ENCODE measurements at regions not wholly inside any gene's neighbourhood (a gene's known extent, or its start where the extent isn't known, plus 50 kb on each side); places are given as distances from the start of the nearest gene placed in this dataset.
A peak's percentile ranks its signal among the peaks of the same experiment; 100 is the strongest.
"Not testable (repeated sequence)": the region's sequence is repeated elsewhere in the genome, so short reads cannot be mapped to it uniquely, and the experiment has no call there.

DNA sequence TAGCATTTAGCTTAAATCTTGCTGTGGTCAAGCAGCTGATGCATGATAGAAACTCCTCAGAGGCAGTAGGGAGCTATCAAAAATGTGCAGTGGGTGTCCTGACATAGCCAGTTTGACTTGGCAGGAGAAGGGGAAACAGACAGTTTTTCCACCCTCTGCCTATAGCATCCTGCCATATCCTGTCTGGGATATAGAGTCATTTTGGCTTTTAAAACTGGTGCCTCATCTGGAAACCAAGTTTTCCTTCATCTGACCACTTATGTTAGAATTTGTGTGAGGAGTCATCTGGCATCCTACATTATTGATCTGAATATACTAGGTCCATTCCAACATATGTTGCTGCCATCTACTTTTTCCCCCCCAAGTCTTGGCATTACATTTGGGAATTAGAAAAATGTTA is 284.1 kb downstream of the CD109 start:
- DNase-seq, result no peak

GRCh38 chr6:73978330-73978729 is 282.3 kb downstream of the CD109 start:
- no peak for DNase-seq

GRCh38 chr6:73972518-73972917 is 276.5 kb downstream of the CD109 start:
- DNase-seq, result not testable (repeated sequence)

DNA sequence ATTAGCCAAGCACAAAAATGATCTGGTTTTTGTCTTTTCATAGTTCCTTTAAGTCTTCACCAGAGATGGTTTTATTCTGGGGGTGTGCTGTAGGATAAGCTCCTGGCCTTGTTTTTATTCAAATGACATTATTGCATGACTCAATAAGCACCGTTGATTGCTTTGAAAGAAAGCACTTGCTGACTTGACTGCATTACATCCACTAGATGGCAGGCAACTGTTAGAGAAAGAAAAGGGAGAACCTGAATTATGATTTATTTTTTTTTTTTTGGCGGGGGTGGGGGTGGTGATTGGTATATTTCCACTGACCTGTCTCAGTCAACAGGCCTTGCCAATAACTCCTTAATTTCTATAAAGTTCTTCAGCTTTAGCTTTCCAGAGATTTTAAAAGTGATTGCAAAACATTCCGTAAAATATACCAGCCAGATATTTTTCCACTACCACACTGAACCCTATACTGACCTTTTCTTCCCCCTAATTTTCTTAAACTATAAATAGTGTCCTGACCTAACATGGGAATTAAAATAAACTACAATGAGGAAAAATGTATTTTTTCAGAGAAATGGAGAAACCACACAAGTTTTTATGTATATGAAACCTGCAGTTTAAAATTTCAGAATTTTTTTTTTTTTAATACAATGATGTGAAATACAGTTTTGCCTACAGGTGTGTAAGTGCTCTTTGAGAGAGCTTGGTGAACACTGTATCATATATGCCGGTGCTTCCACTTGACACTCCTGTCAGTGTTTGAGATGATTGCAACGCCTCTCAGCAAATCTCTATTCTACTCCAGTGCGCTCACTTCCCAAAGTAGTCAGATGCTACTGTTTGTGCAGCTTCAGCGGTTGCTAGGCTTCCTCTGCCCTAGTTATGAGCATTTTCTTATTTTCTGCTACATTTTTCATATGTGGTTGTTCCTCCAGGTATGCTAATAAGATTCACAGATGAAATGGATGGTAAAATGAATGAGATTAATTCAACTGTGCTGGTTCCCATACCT is 274.3 kb downstream of the CD109 start:
- peak; percentile 47 to 69 for DNase-seq

DNA sequence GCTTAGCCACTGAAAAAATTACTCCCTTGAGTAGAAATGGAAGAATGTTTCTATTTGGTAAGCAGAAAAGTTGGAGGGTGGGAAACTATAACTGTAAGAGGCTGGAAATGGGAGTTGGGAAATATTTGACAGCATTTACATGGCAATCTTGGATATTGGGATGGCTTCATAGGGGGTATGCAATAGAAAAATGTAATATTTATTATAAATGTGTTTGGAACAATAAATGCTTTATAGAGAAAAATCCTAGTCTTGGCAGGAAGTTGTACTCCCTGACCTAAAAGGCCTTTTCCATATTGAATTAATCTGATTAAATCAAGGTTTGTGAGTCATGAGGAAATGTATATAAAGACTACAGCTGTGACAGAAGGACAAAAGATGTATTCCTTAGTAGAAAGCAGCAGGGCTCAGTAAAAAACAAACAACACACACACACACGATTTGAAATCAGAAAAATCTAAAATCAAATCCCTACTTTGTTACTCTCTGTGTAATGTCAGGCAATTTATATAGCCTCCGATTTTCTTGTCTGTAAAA is 272.3 kb downstream of the CD109 start:
- DNase-seq, result no peak

DNA sequence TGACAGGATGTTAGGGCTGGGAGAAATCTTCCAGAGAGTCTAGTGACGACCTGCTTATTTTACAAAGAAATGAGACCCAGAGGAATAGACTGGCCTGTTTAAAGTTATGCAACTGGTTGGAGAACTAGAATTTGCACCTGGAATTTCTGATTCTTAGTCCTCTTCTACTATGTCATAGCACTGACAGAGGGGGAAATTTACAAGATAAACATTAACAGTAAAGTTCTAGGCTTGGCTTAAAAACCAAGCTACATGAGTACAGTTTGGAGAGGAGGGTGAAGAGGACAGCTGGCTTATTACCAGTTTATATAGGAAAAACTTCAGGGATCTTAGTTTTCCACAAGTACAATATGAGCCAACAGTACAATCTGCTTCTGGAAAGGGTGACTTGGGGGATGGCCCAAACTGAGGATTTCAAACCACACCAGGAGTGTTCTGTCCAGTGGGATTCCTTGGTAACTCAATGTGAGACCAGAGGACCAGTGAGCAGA is 269.6 kb downstream of the CD109 start:
- no peak for DNase-seq

DNA sequence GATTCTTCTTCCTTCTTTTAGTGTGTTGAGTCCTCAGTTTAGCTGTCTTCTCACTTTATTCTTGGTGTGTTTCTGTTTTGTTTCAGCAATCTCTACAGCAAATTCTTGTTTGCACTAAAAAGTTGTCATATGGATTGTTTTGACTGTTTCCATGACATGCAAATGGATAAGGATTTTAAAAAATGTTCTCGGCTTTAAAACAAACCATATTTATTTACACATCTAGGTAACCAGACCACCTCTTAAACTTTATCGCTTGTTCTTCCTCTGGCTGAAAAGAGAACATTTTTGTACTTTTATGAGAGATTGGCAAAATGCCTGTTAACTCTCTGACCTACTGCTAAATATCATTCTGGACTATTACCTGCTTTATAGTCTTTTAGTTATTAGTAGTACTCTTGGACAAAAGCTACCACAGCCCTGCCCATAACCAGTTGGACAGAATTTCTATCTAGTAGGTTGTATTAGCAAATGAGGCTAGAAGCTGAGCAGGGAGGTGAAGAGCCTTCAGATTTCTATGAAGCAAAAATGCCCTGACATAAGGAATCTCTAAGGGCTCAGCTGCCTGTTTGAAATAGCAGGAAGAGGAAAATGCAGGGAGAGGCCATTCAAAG is 268.3 kb downstream of the CD109 start:
- DNase-seq, result no peak

GRCh38 chr6:73962884-73963283 is 266.9 kb downstream of the CD109 start:
- DNase-seq, result no peak

DNA sequence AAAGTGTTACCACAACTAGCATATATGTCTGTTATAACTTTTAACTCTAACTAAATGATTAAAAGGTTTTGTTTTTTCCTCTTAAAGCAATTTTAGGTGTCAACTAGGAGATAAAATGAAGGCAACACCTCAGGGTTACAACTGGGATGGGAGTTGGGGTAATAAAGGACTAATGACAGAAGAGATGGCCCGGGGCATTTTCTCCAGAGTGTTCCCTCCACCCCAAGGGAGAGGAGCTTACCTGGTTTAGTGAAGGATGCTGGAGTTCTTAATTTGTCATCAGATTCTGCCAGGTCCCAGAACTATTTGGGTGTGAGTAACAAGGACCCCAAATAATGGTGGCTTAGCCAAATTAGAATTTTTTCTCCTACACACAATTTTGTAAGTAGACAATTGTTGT is 260.3 kb downstream of the CD109 start:
- no peak for DNase-seq

GRCh38 chr6:73955800-73956199 is 259.8 kb downstream of the CD109 start:
- no peak for DNase-seq

DNA sequence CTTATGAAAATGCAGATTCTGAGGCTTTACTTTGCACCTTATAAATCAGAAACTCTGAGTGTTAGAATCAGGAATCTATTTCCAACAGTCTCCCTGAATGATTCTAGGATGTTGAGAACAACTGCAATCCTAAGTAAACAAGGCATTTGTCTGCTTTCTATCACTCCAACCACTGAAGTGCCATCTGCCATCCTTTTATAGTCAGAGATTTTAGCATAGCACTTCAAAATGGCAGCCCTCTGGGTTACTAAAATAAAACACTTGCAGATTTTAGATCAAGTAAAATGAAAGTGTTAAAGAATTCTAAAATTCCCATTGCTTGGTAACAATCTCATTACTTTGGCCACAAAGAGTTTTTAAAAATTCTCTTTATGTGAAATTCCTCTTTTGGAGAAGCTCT is 258.9 kb downstream of the CD109 start:
- no peak for DNase-seq

DNA sequence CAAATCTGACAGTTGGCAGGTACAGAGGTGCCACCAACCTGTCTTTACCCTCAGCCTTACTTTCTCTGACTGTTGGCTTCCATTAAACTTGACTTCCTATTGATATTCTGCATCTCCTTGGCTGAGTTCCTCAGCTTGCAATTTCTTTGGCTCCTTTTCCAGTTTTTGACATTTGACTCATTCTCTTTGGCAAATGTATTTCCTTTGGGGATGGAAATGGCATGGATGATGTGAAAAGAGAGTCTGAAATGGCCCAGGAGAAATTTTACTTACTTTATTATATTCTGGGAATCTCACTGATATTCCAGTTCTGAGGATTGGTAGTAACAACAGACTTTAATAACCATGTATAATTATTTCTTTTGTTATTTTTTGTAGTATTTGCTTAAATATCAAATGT is 255.2 kb downstream of the CD109 start:
- no peak for DNase-seq

- DNase-seq, result no peak
These were observed 248.1 kb downstream of the CD109 start for GRCh38 chr6:73943930-73944652.

DNA sequence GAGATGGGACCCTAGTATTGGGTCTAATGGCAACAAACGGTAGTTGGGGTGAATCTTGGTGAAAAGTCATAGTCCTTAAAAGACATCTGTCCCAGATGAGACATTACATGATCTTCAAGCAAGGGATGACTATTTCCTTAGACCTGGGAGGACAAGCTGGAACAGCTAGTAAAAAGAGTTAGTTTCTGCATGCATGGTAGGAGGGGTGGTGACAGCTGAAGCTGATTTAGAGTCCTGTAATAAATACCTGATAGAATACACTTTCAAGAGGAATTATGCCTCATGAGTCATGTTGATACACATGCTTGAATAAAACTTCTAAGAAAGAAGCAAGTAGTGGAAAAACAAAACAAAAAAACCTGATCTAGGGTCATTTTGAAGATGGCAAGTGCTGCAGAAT is 247.4 kb downstream of the CD109 start:
- no peak for DNase-seq

DNA sequence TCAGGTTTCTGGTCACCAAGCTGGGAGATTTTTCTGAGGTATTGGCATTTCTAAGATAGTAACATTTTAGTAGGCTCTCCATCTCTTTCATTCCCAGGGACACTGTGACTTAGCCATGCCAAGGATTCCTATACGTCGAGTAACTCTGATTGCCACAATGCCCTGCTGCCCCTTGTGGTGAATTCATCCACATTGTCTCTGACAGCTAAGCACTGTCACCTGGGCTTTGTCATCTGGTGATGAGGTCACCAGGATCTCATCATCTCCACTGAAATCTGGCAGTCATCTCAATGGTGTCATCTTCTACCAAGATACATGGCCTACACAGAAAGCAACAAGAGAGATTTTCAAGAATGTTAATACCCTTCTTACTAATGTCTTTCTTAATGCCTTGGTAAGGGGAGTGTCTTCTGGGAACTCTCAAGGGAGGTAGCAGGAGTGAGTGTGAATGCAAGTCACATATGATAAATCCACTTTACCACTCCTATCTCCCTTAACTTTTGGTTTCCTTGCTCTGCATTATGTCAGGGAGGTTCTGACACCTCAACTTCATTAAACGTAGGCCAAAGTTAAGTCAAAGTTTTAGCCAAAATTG is 246.7 kb downstream of the CD109 start:
- DNase-seq, result no peak

DNA sequence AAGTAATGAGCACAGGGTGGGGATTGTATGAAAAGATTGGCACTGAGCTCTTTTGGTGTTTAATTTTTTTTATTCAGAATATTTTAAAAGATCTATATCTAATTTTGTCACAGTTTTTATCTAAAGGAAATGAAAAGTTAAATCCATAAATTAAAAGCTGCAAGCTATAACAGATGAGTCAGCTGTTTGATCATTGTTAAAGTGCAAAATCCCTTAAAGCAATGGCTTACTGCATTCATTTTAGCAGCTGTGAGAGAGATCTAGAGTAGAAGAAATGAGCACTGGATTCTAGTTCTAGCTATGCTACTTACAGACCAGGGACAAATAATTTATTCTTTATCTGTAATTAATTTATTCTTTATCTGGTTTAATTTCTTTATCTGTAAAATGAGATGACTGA is 245.9 kb downstream of the CD109 start:
- no peak for DNase-seq

DNA sequence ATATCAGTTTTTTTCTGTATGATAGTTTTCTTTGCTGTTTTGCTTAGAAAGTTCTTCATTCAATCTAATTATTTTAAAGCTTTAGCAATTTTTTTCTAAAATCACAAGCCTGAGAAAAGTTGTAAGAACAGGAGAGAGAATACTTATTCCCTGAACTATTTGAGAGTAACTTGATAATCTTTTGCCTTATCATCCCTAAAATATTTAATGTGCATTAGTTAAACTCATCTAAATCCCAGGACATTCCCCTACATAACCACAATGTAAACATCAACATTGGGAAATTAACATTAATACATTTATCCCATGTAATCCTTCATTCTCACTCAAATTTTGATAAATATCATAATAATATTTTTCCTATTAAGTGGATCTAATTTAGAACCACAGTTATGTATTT is 241.8 kb downstream of the CD109 start:
- no peak for DNase-seq

- no peak for DNase-seq
These were observed 236.9 kb downstream of the CD109 start for GRCh38 chr6:73932866-73933265.

- no peak for DNase-seq
These were observed 233.4 kb downstream of the CD109 start for GRCh38 chr6:73929405-73929804.

DNA sequence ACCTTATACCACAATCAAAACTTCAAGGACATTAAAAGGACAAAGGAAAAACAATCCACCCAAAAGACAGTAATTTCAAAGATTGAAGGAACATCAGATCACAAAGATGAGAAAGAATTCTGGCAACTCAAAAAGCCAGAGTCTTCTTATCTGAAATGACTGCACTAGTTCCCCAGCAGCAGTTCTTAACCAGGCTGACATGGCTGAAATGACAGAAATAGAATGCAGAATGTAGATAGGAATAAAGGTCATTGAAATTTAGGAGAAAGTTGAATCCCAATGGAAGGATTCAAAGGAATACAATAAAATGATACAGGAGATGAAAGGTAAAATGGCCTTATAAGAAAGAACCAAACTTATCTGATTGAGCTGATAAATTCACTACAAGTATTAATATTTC is 231.4 kb downstream of the CD109 start:
- no peak for DNase-seq

DNA sequence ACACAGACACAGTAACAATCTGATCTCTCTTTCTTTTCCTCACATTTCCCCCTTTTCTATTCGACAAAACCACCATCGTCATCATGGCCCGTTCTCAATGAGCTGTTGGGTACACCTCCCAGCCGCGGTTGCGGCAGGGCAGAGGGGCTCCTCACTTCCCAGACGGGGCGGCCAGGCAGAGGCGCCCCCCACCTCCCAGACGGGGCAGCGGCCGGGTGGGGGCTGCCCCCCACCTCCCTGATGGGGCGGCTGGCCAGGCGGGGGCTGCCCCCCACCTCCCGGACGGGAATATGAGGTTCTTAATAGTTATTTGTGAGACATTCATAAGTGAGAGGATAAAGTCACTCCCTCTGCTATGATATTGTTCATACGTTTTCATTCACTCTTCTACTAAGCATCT is 229.7 kb downstream of the CD109 start:
- not testable (repeated sequence) for DNase-seq

- no peak for DNase-seq
These were observed 228.0 kb downstream of the CD109 start for GRCh38 chr6:73923905-73924485.

All from AML-193 (cell line).